A549 (cell line): ENCODE measurements at regions not wholly inside any gene's neighbourhood (a gene's known extent, or its start where the extent isn't known, plus 50 kb on each side); places are given as distances from the start of the nearest gene placed in this dataset.

Experiments used
- ATAC-seq, 2 experiments: fragments of 200-7000 bp in 1 of 2; fragments of >200 bp in 1 of 2; cut with Nextera tagmentation in 1 of 2; cut with Tn5 transposase in 1 of 2; 3 replicates each; pipeline versions ENCODE4 v1.8.0 to v1.9.1; 2018 to 2020; ENCODE audit warnings: mild to moderate bottlenecking in 1 of 2, moderate library complexity in 1 of 2
- CTCF ChIA-PET: fragments of 300-600 bp; sonication (Branson Sonifier 250); formaldehyde crosslinking; extraction: SDS; loops from one replicate; lab custom pipeline; 2021; ENCODE audit warnings: antibody characterized with exemption, inconsistent platforms; lab: Yijun Ruan, JAX
- POLR2A ChIA-PET: fragments of 350-600 bp; formaldehyde crosslinking; extraction: SDS; loops from one replicate; lab custom pipeline; 2021; ENCODE audit warnings: antibody characterized with exemption, inconsistent platforms; lab: Yijun Ruan, JAX
- DNase-seq, 2 experiments: peaks; one replicate each; pipeline versions ENCODE4 v3.0.0 to v3.0.0-alpha.2; 2011 to 2016; ENCODE audit warnings: low read depth in 1 of 2, low spot score in 1 of 2
- FAIRE-seq: peaks from 2 replicates; lab custom pipeline; 2011; peaks lifted over from hg19 to GRCh38; lab: Jason Lieb, UNC
- H3K27ac ChIP-seq, 2 experiments: fragments of >200 bp; sonication (Bioruptor Twin); formaldehyde crosslinking; 3 replicates each; pipeline ENCODE4 v1.5.1; 2016 to 2017
- H3K4me1 ChIP-seq: fragments of >200 bp; sonication (Bioruptor Twin); formaldehyde crosslinking; 3 replicates; pipeline ENCODE4 v1.6.1; 2016
- H3K4me2 ChIP-seq: fragments of >200 bp; sonication (Bioruptor Twin); formaldehyde crosslinking; 3 replicates; pipeline ENCODE4 v1.6.1; 2016
- H3K4me3 ChIP-seq: fragments of >200 bp; sonication (Bioruptor Twin); formaldehyde crosslinking; 3 replicates; pipeline ENCODE4 v1.5.1; 2016
- H3K9me3 ChIP-seq: fragments of >200 bp; sonication (Bioruptor Twin); formaldehyde crosslinking; 3 replicates; pipeline ENCODE4 v1.6.1; 2016
- CBX2 ChIP-seq: fragments of 200-600 bp; sonication (generic); IDR thresholded peaks from 2 replicates; pipeline ENCODE4 v1.6.1; 2016; ENCODE audit warnings: low read depth, mild to moderate bottlenecking, borderline replicate concordance
- CEBPB ChIP-seq, 2 experiments: fragments of >200 bp in 1 of 2; sonication (Bioruptor Twin) in 1 of 2; formaldehyde crosslinking in 1 of 2; IDR thresholded peaks; 2 replicates each; pipeline ENCODE4 v1.6.1; 2012 to 2016
- CHD4 ChIP-seq: fragments of 200-600 bp; sonication (generic); IDR thresholded peaks from 2 replicates; pipeline ENCODE4 v1.6.1; 2016; ENCODE audit warnings: antibody characterized with exemption, mild to moderate bottlenecking, borderline replicate concordance
- EHF ChIP-seq: fragments of 250-450 bp; sonication (Bioruptor Pico); IDR thresholded peaks from 2 replicates; pipeline ENCODE4 v1.5.0; 2020; ENCODE audit warnings: mild to moderate bottlenecking
- EHMT2 ChIP-seq: fragments of 200-600 bp; sonication (generic); IDR thresholded peaks from 2 replicates; pipeline ENCODE4 v1.6.1; 2016; ENCODE audit warnings: antibody characterized with exemption, low read depth, mild to moderate bottlenecking, moderate library complexity
- FOXS1 ChIP-seq: fragments of 250-450 bp; sonication (Bioruptor Pico); IDR thresholded peaks from 2 replicates; pipeline ENCODE4 v1.5.0; 2020; ENCODE audit warnings: mild to moderate bottlenecking, moderate library complexity
- HEYL ChIP-seq: fragments of 250-450 bp; sonication (Bioruptor Pico); IDR thresholded peaks from 2 replicates; pipeline ENCODE4 v1.8.0; 2021; ENCODE audit warnings: mild to moderate bottlenecking, moderate library complexity
- HOXA7 ChIP-seq: fragments of 250-450 bp; sonication (Bioruptor Pico); IDR thresholded peaks from 2 replicates; pipeline ENCODE4 v1.5.0; 2020; ENCODE audit warnings: mild to moderate bottlenecking, moderate library complexity
- HOXB5 ChIP-seq: fragments of 250-450 bp; sonication (Bioruptor Pico); IDR thresholded peaks from 2 replicates; pipeline ENCODE4 v1.5.0; 2020; ENCODE audit warnings: mild to moderate bottlenecking, moderate library complexity
- JUNB ChIP-seq: fragments of >200 bp; sonication (Bioruptor Twin); formaldehyde crosslinking; IDR thresholded peaks from 2 replicates; pipeline ENCODE4 v1.6.1; 2016
- MAFK ChIP-seq: fragments of 450-650 bp; IDR thresholded peaks from 2 replicates; pipeline ENCODE4 v1.6.1; 2014; ENCODE audit not compliant: partially characterized antibody
- MAX ChIP-seq: IDR thresholded peaks from 2 replicates; pipeline ENCODE4 v1.6.1; 2012
- MAZ ChIP-seq: fragments of 150-350 bp; IDR thresholded peaks from 2 replicates; pipeline ENCODE4 v1.6.1; 2014; ENCODE audit warnings: antibody characterized with exemption, low read depth, low read length, borderline replicate concordance
- NFE2L2 ChIP-seq: fragments of 150-350 bp; conservative IDR thresholded peaks from 2 replicates; pipeline ENCODE4 v1.6.1; 2014; ENCODE audit warnings: low read length
- POLR2A ChIP-seq: IDR thresholded peaks from 2 replicates; pipeline ENCODE4 v1.6.1; 2012; ENCODE audit warnings: mild to moderate bottlenecking, low read length
- POLR2AphosphoS2 ChIP-seq: conservative IDR thresholded peaks from 2 replicates; pipeline ENCODE4 v1.6.1; 2012; ENCODE audit warnings: low read length, improper control_type of control experiment, inconsistent platforms
- RAD21 ChIP-seq, 2 experiments: fragments of >200 bp in 1 of 2; sonication (Bioruptor Twin) in 1 of 2; formaldehyde crosslinking in 1 of 2; IDR thresholded peaks in 1 of 2; conservative IDR thresholded peaks in 1 of 2; 2 replicates in 1 of 2; 3 replicates in 1 of 2; pipeline ENCODE4 v1.6.1; 2012 to 2018; ENCODE audit warnings: inconsistent platforms in 1 of 2
- RARB ChIP-seq: fragments of 250-450 bp; sonication (Bioruptor Pico); IDR thresholded peaks from 2 replicates; pipeline ENCODE4 v1.8.0; 2021; ENCODE audit warnings: mild to moderate bottlenecking, moderate library complexity
- RCOR1 ChIP-seq: fragments of 150-350 bp; IDR thresholded peaks from 2 replicates; pipeline ENCODE4 v1.6.1; 2014; ENCODE audit warnings: antibody characterized with exemption, low read length, low read depth
- REST ChIP-seq: fragments of 200-600 bp; sonication (generic); IDR thresholded peaks from 2 replicates; pipeline ENCODE4 v1.6.1; 2016; ENCODE audit warnings: antibody characterized with exemption, mild to moderate bottlenecking, moderate library complexity
- RNF2 ChIP-seq: fragments of 200-600 bp; sonication (generic); IDR thresholded peaks from 2 replicates; pipeline ENCODE4 v1.6.1; 2016; ENCODE audit warnings: low read depth, mild to moderate bottlenecking, antibody characterized with exemption, moderate library complexity, borderline replicate concordance
- TFCP2L1 ChIP-seq: fragments of 250-450 bp; sonication (Bioruptor Pico); IDR thresholded peaks from 2 replicates; pipeline ENCODE4 v1.5.0; 2021; ENCODE audit warnings: mild to moderate bottlenecking
- TP53 ChIP-seq: fragments of 250-450 bp; sonication (Bioruptor Pico); IDR thresholded peaks from 2 replicates; pipeline ENCODE4 v1.5.0; 2021; ENCODE audit warnings: mild to moderate bottlenecking, moderate library complexity
- ZFP36 ChIP-seq: fragments of 450-650 bp; IDR thresholded peaks from 2 replicates; pipeline ENCODE4 v1.6.1; 2014; ENCODE audit warnings: borderline replicate concordance; ENCODE audit not compliant: partially characterized antibody
- ZSCAN20 ChIP-seq: fragments of 250-450 bp; sonication (Bioruptor Pico); IDR thresholded peaks from 2 replicates; pipeline ENCODE4 v1.8.0; 2022; ENCODE audit warnings: mild to moderate bottlenecking, moderate library complexity
- WGBS: methylation state at CpG from one replicate; pipeline ENCODE4 v1.1.6; 2017; ENCODE audit errors: missing lambda C conversion rate; 5-methylcytosine and 5-hydroxymethylcytosine counted together

- CTCF ChIA-PET, result no interaction called here
- ATAC-seq (no peak), FAIRE-seq (no peak), DNase-seq (no peak)
- no peak for TF ChIP-seq POLR2A
- TF ChIP-seq RCOR1, result no peak
- TF ChIP-seq ZSCAN20, result no peak
- TF ChIP-seq ZFP36, result no peak
- no peak for TF ChIP-seq TFCP2L1 (CRISPR knock-in tag)
- no peak for TF ChIP-seq EHF (CRISPR knock-in tag)
- TF ChIP-seq CEBPB (IDR thresholded peaks at IDR 0.05), result no peak
- no peak for TF ChIP-seq POLR2AphosphoS2
- no peak for TF ChIP-seq RNF2
- TF ChIP-seq MAFK, result no peak
- TF ChIP-seq RARB (CRISPR knock-in tag), result no peak
- WGBS, result 82% methylated on average over 1 of the region's 1 CpG
- H3K9me3 ChIP-seq, result no peaks in the 10 kb centered on the region
- H3K4me3 ChIP-seq, result no peak overlapping the region
- H3K4me1 ChIP-seq, result peaks cover 25% of the 10 kb centered on the region
- POLR2A ChIA-PET, result no interaction called here
- H3K27ac ChIP-seq, result no peak overlapping the region
- H3K4me2 ChIP-seq, result peak overlapping the region; percentile 51; the same call in 2 of the 3 replicates
These were observed 1073.4 kb upstream of the ZEB2 start for GRCh38 chr2:145593280-145593679.

GRCh38 chr2:145592361-145592760 is 1072.4 kb upstream of the ZEB2 start:
- WGBS, result 93% methylated on average over 1 of the region's 1 CpG
- FAIRE-seq, result no peak
- no peak for TF ChIP-seq POLR2AphosphoS2
- no peak for TF ChIP-seq HEYL (CRISPR knock-in tag)
- TF ChIP-seq EHF (CRISPR knock-in tag), result no peak
- no peak for TF ChIP-seq TP53 (CRISPR knock-in tag)
- no peak for TF ChIP-seq JUNB
- no peak for TF ChIP-seq RAD21 (conservative IDR thresholded peaks at IDR 0.05 in 1 of 2, IDR thresholded peaks at IDR 0.05 in 1 of 2)
- TF ChIP-seq CBX2, result no peak
- TF ChIP-seq FOXS1, result no peak
- TF ChIP-seq ZSCAN20, result no peak
- TF ChIP-seq MAZ, result no peak
- TF ChIP-seq HOXB5 (CRISPR knock-in tag), result no peak
- no peak for TF ChIP-seq NFE2L2
- no peak for TF ChIP-seq MAFK
- no peak for TF ChIP-seq EHMT2
- TF ChIP-seq CHD4, result no peak
- TF ChIP-seq MAX, result no peak
- no peak for TF ChIP-seq RCOR1
- no peak for TF ChIP-seq RNF2
- no peak for TF ChIP-seq HOXA7 (CRISPR knock-in tag)
- TF ChIP-seq REST, result no peak
- Histone ChIP-seq H3K27ac (no peak overlapping the region), H3K9me3 (no peaks in the 10 kb centered on the region), H3K4me2 (no peak overlapping the region), H3K4me3 (no peak overlapping the region), H3K4me1 (peaks cover 25% of the 10 kb centered on the region)
- ChIA-PET CTCF (no interaction called here), POLR2A (no interaction called here)
- no peak for ATAC-seq
- DNase-seq, result no peak
